GM12875 (cell line): ENCODE measurements at regions not wholly inside any gene's neighbourhood (a gene's known extent, or its start where the extent isn't known, plus 50 kb on each side); places are given as distances from the start of the nearest gene placed in this dataset.

Experiments
- H3K4me3 ChIP-seq: one replicate; pipeline ENCODE4 v1.5.1; 2011; ENCODE audit warnings: low read depth, low read length, control low read depth
- TF ChIP-seq, protein P1 (sequence below): IDR thresholded peaks from 2 replicates; pipeline ENCODE4 v1.5.1; 2011; ENCODE audit warnings: low read depth, mild to moderate bottlenecking, control low read depth, inconsistent platforms, low read length, moderate library complexity, borderline replicate concordance; ENCODE audit not compliant: insufficient read depth

DNA sequence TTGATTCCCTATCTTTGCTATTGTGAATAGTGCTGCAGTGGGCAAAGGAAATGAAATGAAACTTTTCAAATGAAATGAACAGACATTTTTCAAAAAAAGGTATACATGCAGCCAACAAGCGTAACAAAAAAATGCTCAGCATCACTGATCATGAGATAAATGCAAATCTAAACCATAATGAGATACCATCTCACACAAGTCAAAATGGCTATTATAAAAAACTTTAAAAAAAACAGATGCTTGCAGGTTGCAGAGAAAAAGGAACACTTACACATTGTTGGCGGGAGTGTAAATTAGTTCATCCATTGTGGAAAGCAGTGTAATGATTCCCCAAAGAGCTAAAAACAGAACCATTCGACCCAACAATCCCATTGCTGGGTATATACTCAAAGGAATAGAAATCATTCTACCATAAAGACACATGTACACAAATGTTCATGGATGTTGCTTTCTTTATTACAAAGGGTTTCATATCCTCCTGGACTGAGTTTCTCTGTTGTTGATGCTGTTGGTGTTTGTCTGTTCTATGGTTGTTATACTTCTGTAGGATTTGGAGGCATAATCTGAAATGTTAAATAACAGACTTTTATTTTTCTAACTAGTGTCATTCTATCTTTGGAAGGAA lies 99.3 kb upstream of the SOX9 start:
- TF ChIP-seq, protein P1, sequence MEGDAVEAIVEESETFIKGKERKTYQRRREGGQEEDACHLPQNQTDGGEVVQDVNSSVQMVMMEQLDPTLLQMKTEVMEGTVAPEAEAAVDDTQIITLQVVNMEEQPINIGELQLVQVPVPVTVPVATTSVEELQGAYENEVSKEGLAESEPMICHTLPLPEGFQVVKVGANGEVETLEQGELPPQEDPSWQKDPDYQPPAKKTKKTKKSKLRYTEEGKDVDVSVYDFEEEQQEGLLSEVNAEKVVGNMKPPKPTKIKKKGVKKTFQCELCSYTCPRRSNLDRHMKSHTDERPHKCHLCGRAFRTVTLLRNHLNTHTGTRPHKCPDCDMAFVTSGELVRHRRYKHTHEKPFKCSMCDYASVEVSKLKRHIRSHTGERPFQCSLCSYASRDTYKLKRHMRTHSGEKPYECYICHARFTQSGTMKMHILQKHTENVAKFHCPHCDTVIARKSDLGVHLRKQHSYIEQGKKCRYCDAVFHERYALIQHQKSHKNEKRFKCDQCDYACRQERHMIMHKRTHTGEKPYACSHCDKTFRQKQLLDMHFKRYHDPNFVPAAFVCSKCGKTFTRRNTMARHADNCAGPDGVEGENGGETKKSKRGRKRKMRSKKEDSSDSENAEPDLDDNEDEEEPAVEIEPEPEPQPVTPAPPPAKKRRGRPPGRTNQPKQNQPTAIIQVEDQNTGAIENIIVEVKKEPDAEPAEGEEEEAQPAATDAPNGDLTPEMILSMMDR = no peak

DNA sequence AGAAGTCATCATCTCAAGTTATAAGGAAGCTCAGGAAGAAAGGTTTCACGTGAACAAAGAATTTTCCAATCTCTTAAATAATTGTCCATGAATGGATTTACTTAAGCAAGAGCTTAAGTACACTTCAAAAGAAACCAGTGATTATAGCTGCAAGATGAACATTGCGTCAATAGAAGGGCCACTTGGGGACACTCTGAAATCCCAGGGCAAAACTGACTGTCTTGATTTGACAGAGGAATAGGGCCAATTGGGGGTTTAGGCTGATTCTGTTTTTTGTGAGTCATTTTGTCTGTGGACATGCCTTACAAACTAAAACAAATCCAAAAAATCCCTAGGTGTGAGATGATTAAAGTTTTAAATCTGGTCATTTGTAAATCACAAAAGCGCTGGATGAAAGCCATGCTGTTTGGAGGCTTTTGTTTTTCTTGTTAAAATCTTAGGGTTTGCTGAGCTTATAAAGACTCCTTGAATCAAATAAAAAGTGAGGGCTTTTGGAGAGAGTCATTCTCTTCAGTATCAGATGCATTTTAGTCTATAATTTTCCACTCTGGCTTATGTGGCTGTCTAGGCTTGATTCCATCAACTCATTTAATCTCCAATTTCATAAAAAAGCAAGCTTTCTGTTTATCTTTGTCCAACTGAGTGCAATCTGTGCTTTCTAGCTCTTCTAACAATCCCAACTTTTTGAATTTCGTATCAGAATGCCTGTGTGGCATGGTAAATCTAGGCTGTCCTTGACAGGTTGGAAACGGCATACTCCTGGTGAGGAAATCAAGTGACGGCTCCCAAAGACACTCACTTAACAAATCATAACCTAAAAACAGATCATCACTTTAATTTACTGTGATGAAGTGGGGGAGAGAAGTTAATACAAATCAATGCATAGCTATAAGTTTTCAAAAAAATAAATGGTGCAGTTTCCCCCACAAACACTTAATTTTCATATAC lies 98.2 kb upstream of the SOX9 start:
- TF ChIP-seq, protein P1 = no peak
- H3K4me3 ChIP-seq = no peak overlapping the region

More for the DNA sequence above, 99.3 kb upstream of the SOX9 start:
- H3K4me3 ChIP-seq = no peak overlapping the region

DNA sequence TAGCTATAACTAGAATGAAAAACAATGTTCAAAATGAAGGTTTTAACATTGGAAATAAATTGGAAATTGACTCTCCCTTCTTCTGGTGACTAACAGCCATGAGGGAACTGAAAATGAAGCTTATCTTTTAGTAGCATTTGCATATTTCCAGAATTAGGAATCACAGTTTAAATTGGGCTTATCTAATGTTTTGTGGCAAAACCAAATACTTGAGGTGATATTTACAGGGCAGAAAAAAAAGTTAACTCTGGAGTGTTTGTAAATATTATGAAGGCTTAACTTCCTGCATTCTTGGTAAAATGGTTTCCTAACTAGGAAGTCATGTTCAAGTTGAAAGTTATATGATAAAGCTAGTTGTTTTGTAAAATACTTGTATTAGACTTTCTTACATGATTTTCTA lies 96.4 kb upstream of the SOX9 start:
- TF ChIP-seq, protein P1 = no peak
- H3K4me3 ChIP-seq = no peak overlapping the region

DNA sequence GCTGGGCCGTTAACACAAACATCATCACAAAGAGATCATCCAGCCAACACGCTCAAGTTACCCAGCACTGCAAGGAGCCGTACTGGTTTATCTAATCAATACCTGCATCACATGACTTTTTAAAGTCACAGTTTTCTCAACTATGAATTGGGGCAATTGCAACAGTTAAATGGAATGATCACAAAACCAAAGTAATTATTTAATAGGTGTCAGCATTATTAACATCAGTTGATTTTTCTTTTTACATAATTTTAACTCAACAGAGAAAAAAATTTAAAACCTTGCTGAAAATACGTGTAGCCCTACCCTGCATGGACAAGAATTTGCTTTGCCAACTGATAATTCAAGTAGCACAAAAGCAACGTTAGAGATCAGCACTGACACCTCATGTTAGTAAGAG lies 95.7 kb upstream of the SOX9 start:
- TF ChIP-seq, protein P1 = no peak
- H3K4me3 ChIP-seq = no peak overlapping the region

DNA sequence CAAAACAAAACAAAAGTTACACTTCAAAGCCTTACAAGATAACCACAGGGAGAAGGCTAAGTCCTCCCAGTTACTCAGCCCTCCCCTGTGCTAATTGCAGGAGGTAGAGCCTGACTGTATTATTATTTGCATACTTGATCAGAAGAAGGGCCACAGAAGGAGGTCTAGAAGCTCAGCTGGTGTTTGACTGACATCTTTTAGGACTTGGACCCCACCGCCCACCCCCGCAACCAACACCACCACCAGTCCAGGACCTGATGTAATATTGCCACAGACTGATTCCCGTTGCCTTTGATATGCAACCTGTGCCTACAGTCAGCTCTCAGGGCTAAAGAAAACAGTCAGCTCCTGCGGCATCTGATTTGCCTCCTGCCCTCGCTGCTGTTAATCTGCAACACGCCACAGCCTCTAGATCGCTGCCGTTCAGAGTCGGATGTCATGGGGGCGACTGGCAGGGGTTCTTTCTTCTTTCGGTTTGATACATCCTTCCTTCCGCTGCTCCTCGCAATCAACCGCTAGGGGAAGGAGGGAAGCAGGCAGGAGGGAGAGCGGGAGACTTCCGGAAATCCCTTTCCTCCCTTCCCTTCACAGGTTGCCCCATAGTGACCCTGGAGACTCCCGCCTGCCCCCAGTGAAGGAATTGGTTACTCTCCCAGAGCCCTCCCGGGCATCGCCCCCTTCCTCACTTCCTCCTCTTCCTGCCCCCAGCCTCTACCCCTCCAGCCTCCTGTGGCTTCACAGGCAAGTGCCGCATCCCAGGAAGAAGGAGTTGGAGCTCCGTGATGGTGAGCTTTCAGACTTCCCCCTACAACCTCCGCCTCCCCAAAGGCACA lies 90.5 kb upstream of the SOX9 start:
- peak overlapping the region; percentile 55 for H3K4me3 ChIP-seq

DNA sequence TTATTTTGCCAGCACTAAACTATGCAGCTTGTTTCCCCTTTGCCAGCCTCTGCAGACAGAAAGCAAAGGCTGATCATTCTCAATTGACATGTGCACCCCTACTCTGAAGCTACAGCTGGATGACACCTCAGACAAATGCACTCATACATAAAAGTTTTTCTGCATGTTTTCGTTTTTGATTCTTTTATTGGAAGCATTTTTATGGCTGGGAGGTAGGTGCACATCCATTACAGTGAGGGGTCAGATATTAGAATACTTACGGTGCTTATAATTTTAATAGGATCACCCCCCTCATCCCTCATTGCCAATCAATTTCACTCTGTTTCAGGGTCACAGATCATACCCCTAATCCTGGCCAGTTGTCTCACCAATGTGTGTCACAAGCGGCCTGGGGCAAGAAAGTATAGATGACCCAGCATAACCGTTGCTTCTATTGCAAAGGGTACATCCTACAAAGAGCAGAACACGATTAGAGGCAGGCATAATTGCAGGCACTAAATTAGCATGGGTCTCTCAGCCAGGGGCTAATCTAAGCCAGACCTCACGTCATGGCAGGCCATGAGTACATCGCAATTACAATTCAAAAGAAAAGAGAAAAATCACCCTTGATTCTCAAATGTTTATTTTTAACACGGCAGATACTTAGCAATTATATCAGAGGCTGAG lies 89.5 kb upstream of the SOX9 start:
- TF ChIP-seq, protein P1 = no peak
- H3K4me3 ChIP-seq = no peak overlapping the region

More for the DNA sequence above, 90.5 kb upstream of the SOX9 start:
- TF ChIP-seq, protein P1 = peak; percentile 59
